ENCODE measurements at regions not wholly inside any gene's neighbourhood (a gene's known extent, or its start where the extent isn't known, plus 50 kb on each side); places are given as distances from the start of the nearest gene placed in this dataset.
"Not testable (repeated sequence)": the region's sequence is repeated elsewhere in the genome, so short reads cannot be mapped to it uniquely, and the experiment has no call there.

- Histone ChIP-seq H3K27me3 (ENCODE audit: control insufficient read depth, insufficient read depth, low read length) (no peaks in the 10 kb centered on the region), H3K4me3 (ENCODE audit: low read depth, low read length) (no peak overlapping the region), H3K36me3 (ENCODE audit: control insufficient read depth, insufficient read depth, low read length) (no peaks in the 10 kb centered on the region)
- CTCF ChIA-PET = no interaction called here
- no peak for DNase-seq (ENCODE audit: low read depth)
- POLR2A ChIA-PET = no interaction called here
- no peak for TF ChIP-seq CTCF (IDR thresholded peaks at IDR 0.05; ENCODE audit: insufficient read depth, low read depth, low read length)
Measured at GRCh38 chr4:167873496-167873895, 218.8 kb upstream of the ANXA10 start.

GRCh38 chr4:167876091-167876490 lies 216.2 kb upstream of the ANXA10 start:
- not testable (repeated sequence) for DNase-seq (ENCODE audit: low read depth)

GRCh38 chr4:167877826-167878225 lies 214.5 kb upstream of the ANXA10 start:
- H3K4me3 ChIP-seq (ENCODE audit: low read depth, low read length); POLR2A ChIA-PET; H3K27me3 ChIP-seq (ENCODE audit: control insufficient read depth, insufficient read depth, low read length); H3K36me3 ChIP-seq (ENCODE audit: control insufficient read depth, insufficient read depth, low read length); CTCF ChIA-PET; DNase-seq (ENCODE audit: low read depth): not testable (repeated sequence)

More at GRCh38 chr4:167876091-167876490, 216.2 kb upstream of the ANXA10 start:
- H3K4me3 ChIP-seq (ENCODE audit: low read depth, low read length); POLR2A ChIA-PET; H3K27me3 ChIP-seq (ENCODE audit: control insufficient read depth, insufficient read depth, low read length); CTCF ChIA-PET; H3K36me3 ChIP-seq (ENCODE audit: control insufficient read depth, insufficient read depth, low read length): not testable (repeated sequence)

GRCh38 chr4:167883266-167883665 lies 209.1 kb upstream of the ANXA10 start:
- CTCF ChIA-PET = no interaction called here
- no peak overlapping the region for H3K4me3 ChIP-seq (ENCODE audit: low read depth, low read length)
- no peak for DNase-seq (ENCODE audit: low read depth)
- no peaks in the 10 kb centered on the region for H3K36me3 ChIP-seq (ENCODE audit: control insufficient read depth, insufficient read depth, low read length)
- POLR2A ChIA-PET = no interaction called here
- H3K27me3 ChIP-seq (ENCODE audit: control insufficient read depth, insufficient read depth, low read length) = no peaks in the 10 kb centered on the region
- TF ChIP-seq CTCF (IDR thresholded peaks at IDR 0.05; ENCODE audit: insufficient read depth, low read depth, low read length) = no peak

GRCh38 chr4:167885071-167885470 lies 207.3 kb upstream of the ANXA10 start:
- no peak for TF ChIP-seq CTCF (IDR thresholded peaks at IDR 0.05; ENCODE audit: insufficient read depth, low read depth, low read length)
- Histone ChIP-seq H3K4me3 (ENCODE audit: low read depth, low read length) (no peak overlapping the region), H3K36me3 (ENCODE audit: control insufficient read depth, insufficient read depth, low read length) (no peaks in the 10 kb centered on the region), H3K27me3 (ENCODE audit: control insufficient read depth, insufficient read depth, low read length) (no peaks in the 10 kb centered on the region)
- CTCF ChIA-PET = no interaction called here
- DNase-seq (ENCODE audit: low read depth) = no peak
- POLR2A ChIA-PET = no interaction called here

- Histone ChIP-seq H3K27me3 (ENCODE audit: control insufficient read depth, insufficient read depth, low read length) (no peaks in the 10 kb centered on the region), H3K4me3 (ENCODE audit: low read depth, low read length) (no peak overlapping the region), H3K36me3 (ENCODE audit: control insufficient read depth, insufficient read depth, low read length) (no peaks in the 10 kb centered on the region)
- no peak for TF ChIP-seq CTCF (IDR thresholded peaks at IDR 0.05; ENCODE audit: insufficient read depth, low read depth, low read length)
- ChIA-PET POLR2A (no interaction called here), CTCF (no interaction called here)
- no peak for DNase-seq (ENCODE audit: low read depth)
Measured at GRCh38 chr4:167885872-167886271, 206.5 kb upstream of the ANXA10 start.

All from BJ (cell line).